GM18909 (cell line): ENCODE measurements at regions not wholly inside any gene's neighbourhood (a gene's known extent, or its start where the extent isn't known, plus 50 kb on each side); places are given as distances from the start of the nearest gene placed in this dataset.

Experiments used
- ATAC-seq: cut with Tn5 transposase; IDR thresholded peaks from one replicate; pipeline ENCODE4 v1.9.1; 2021; ENCODE audit warnings: mild to moderate bottlenecking; ENCODE audit not compliant: unreplicated experiment, poor library complexity

DNA sequence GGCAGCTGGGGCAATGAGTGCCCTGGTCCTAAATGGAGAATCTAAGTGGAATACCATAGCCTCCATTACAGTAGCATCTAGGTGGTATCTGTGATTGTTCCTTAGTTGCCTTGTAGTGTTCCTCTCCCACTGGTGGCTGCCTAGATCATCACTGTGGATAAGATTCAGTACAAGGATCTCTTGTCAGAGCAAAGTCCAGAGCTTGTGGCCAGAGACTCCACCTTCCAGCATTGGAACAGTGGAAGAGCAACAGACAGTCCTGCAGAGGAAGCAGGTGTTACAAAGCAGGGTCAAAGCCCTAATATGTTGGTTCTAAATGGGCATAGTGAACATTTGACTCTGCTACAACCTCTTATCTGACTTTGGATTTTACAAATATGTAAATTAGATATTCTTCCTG, 194.1 kb upstream of the GRIK2 start:
- ATAC-seq, result no peak

- no peak for ATAC-seq
Measured at GRCh38 chr6:101202867-101203374, 190.6 kb upstream of the GRIK2 start.

DNA sequence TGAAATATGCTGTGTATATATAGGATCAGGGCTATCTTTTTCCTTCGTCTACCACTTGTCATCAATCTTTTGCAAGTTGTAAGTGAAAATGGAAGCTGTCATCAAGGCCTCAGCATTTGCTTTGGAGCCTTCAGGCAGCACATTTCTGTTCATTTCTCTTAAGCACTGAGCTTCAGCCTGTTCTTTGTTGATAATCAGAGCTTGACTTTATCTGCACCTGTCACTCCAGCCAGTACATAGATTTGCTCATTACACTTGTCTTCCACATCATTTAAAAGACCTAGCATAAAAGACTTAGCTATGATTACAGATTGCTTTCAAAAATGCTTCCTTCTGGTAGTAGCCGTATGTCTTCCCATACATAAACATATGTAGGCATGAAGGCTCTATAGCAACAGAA, 189.8 kb upstream of the GRIK2 start:
- ATAC-seq, result no peak

DNA sequence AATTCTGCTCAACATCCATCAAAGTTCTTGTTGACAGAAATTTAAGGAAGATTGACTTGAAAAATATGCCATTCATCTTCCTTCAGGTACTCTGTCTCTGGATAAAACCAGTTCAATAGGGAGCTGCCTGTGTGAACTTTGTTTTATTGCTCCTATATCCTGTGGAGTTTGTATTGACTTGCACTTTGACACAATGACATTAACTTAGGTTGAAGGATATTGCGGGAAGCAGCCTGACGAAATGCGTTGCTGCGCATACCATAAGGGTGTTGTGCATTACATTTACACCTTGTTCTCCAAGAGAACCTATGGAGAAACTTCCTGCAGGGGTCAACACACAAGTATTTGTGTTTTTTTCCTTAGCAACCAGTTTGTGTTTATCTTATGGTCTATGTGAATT, 185.4 kb upstream of the GRIK2 start:
- ATAC-seq, result no peak

- no peak for ATAC-seq
Measured at GRCh38 chr6:101212640-101213039, 180.9 kb upstream of the GRIK2 start.

GRCh38 chr6:101222007-101222406, 171.5 kb upstream of the GRIK2 start:
- ATAC-seq, result no peak

- no peak for ATAC-seq
Measured at GRCh38 chr6:101224751-101225150, 168.8 kb upstream of the GRIK2 start.

DNA sequence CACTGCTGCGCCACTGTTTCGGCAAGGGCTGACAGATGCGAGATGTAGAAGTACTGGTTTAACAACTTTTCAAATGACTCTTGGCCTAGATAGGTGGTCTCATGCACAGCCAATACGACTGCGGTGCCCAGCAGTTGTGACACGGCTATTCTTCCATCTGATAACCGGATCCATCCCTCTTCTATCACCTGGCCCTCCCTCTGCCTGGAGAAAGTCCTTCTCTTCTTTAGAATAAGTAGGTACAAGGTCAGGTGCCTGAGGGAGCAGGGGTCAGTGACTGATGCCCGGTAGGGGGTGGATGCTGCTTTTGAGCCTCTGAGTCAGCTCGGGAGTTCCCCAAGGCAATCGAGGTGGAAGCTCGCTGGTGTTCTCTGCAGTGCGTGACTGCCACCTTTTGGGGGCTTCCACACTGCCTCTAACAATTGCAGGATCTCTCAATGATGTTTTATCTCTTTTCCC, 166.8 kb upstream of the GRIK2 start:
- no peak for ATAC-seq

- no peak for ATAC-seq
Measured at GRCh38 chr6:101230866-101231265, 162.6 kb upstream of the GRIK2 start.

DNA sequence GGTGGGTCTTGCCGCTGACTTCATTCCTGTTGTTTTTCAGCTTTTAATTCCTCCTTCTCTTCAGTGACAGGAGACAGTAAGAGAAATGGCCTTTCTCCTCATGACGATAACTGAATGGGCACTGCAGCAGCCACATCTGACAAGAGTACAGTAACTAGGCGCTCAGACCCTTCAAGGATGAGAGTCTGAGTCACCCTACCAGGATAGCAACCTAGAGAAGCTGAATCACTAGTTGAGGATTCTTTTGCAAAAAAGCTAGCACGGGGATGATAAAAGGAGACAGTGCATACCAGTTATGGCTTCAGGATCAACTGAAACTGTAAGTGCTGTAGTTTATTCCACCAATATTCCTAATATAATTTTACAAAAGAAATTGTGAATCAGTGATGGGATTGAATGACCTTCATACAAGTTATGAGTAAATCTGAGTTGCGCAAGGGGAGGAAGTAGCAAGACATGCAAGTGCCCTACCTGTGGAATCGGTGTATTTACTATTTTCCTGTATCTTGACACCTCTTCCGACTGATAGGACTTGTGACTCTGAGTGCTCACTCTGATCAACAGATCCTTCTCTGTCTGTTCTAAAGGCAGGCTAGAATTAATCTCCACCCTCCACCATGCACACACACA, 161.8 kb upstream of the GRIK2 start:
- ATAC-seq, result no peak

GRCh38 chr6:101232961-101233360, 160.5 kb upstream of the GRIK2 start:
- no peak for ATAC-seq

GRCh38 chr6:101236709-101237108, 156.8 kb upstream of the GRIK2 start:
- no peak for ATAC-seq

DNA sequence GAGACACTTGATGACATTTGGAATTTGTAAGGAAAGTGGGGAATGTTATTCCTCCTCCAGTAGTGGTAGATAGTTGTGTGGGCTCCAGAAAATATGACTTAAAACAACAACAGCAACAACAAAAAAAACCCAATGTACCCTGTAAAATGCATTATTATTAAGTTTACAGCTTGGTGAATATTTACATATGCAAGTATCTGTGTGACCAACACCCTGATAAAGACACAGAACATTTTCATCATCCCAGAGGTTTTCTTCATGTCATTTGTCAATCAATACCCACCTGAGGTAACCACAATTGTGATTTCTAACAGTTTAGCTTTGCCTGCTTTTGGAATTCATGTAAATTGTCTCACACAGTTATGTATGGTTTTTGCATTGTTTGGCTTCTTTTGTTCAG, 152.1 kb upstream of the GRIK2 start:
- ATAC-seq, result no peak

DNA sequence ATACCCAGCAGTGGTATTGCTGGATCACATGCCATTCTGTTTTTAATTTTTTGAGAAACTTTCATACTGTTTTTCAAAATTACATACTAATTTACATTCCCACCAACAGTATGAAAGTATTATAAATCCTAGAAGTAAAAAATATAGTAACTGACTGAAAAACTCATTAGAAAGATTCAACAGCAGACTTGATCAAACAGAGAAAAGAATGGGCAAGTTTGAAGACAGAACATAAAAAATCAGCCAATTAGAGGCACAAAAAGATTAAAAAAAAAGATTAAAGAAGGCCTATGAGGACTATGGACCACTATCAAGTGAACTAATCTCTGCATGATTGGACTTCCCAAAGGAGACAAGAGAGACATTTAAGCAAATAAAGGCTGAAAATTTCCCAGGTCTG, 144.0 kb upstream of the GRIK2 start:
- ATAC-seq, result no peak

DNA sequence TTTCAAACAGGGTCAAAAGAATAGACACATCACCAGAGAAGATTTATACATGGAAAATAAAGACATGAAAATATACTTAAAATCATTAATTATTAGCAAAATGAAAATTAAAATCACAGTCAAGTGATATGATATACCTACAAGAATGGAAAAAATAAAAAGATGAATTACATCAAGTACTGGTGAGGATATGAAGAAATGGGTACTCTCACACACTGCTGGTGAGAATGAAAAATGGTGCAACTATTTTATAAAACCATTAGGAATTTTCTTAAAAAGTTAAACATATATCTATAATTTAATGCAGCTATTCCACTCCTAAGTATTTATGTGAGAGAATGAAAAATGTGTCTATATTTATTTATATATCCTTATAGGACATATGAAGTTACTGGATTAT, 136.3 kb upstream of the GRIK2 start:
- no peak for ATAC-seq

- ATAC-seq, result no peak
Measured at GRCh38 chr6:101259505-101259904, 134.0 kb upstream of the GRIK2 start.

DNA sequence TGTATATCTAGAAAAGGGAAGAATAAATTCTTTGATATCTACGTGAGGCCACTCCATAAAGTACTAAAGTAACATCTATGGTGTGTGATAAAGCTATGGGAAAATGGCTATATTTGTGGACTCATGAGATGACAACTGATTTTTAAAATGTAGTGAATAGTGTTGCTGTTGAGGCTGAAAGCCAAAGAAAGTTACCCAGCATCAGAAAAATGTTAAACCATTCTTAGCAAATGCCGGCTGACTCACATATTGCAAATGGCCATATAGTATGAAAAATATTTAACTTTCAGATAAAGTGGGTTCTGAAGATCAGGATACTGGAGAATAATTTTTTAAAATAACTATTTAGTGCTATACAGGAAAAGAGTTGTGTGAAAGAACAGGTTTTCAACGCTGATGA, 129.9 kb upstream of the GRIK2 start:
- no peak for ATAC-seq

GRCh38 chr6:101266063-101266462, 127.4 kb upstream of the GRIK2 start:
- no peak for ATAC-seq

DNA sequence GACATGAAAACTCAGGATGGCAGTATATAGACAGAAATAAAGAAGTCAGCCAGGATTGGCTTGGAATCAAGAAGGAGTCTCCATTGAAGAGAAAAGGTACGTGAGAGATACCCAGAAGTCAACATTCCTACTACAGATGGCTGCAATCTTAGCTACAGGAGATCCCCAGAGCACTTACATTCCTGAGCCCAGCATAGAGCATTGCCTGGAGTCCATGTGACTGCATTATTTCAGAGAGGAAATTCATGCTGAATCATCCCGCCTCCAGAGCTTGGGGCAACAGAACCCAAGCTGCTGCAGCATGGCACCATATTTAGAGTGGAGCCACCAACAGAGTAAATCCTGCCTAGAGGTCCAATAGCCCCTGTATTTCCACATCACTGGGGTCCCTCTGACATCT, 125.0 kb upstream of the GRIK2 start:
- no peak for ATAC-seq

GRCh38 chr6:101275251-101275650, 118.3 kb upstream of the GRIK2 start:
- no peak for ATAC-seq

GRCh38 chr6:101276066-101276465, 117.4 kb upstream of the GRIK2 start:
- ATAC-seq, result no peak

- ATAC-seq, result no peak
Measured at GRCh38 chr6:101279410-101279809, 114.1 kb upstream of the GRIK2 start.

- no peak for ATAC-seq
Measured at GRCh38 chr6:101281266-101281665, 112.2 kb upstream of the GRIK2 start.
